GM12878 (cell line): ENCODE measurements at regions not wholly inside any gene's neighbourhood (a gene's known extent, or its start where the extent isn't known, plus 50 kb on each side); places are given as distances from the start of the nearest gene placed in this dataset.

Experiments
- ATAC-seq: fragments of 200-7000 bp; cut with Tn5 transposase; 3 replicates; pipeline ENCODE4 v1.9.1; 2020; ENCODE audit warnings: mild to moderate bottlenecking, moderate library complexity
- BruUV-seq: library from RNA; stranded (reverse); fragments of 400-500 nt; replicated peaks from 2 replicates; lab custom pipeline; 2021; lab: Mats Ljungman, UMichigan
- CTCF ChIA-PET: fragments of 300-600 bp; sonication (Branson Sonifier 250); formaldehyde crosslinking; extraction: SDS; loops from one replicate; lab custom pipeline; 2021; ENCODE audit warnings: inconsistent platforms; lab: Yijun Ruan, JAX
- POLR2A ChIA-PET: fragments of 350-600 bp; formaldehyde crosslinking; extraction: SDS; loops from one replicate; lab custom pipeline; 2021; ENCODE audit warnings: inconsistent platforms; lab: Charles Lee
- RAD21 ChIA-PET: fragments of 300-600 bp; sonication (Branson Sonifier 250); formaldehyde crosslinking; loops from one replicate; lab custom pipeline; 2023; ENCODE audit warnings: antibody characterized with exemption; ENCODE audit not compliant: unreplicated experiment; lab: Charles Lee
- SMC1A ChIA-PET: fragments of 300-600 bp; sonication (Branson Sonifier 250); formaldehyde crosslinking; loops from one replicate; lab custom pipeline; 2023; ENCODE audit not compliant: unreplicated experiment, uncharacterized antibody; lab: Charles Lee
- DNase-seq: peaks from one replicate; pipeline ENCODE4 v3.0.0-alpha.2; 2011; ENCODE audit warnings: low read depth, low spot score
- FAIRE-seq: peaks from 3 replicates; lab custom pipeline; 2011; peaks lifted over from hg19 to GRCh38; lab: Jason Lieb, UNC
- H2AFZ ChIP-seq: 2 replicates; pipeline ENCODE4 v1.6.0; 2011; ENCODE audit warnings: low read depth, low read length, control low read depth; ENCODE audit not compliant: control insufficient read depth
- H3K27ac ChIP-seq: 2 replicates; pipeline ENCODE4 v1.5.1; 2011; ENCODE audit warnings: control low read depth; ENCODE audit not compliant: control insufficient read depth, insufficient read depth
- H3K27me3 ChIP-seq, 2 experiments: replicated peaks in 1 of 2; 2 replicates each; pipeline versions ENCODE4 v1.6.0 to v1.6.1; 2011; ENCODE audit warnings: low read length in 1 of 2; ENCODE audit not compliant: control insufficient read depth in 2 of 2, insufficient read depth in 2 of 2
- H3K36me3 ChIP-seq, 2 experiments: 2 replicates each; pipeline ENCODE4 v1.5.1; 2011; ENCODE audit warnings: low read length in 1 of 2; ENCODE audit not compliant: control insufficient read depth in 2 of 2, insufficient read depth in 2 of 2
- H3K4me1 ChIP-seq: 2 replicates; pipeline ENCODE4 v1.6.1; 2011; ENCODE audit warnings: mild to moderate bottlenecking, low read length, moderate library complexity, mixed read lengths; ENCODE audit not compliant: control insufficient read depth, insufficient read depth
- H3K4me2 ChIP-seq: 2 replicates; pipeline ENCODE4 v1.6.0; 2011; ENCODE audit warnings: control low read depth; ENCODE audit not compliant: control insufficient read depth, insufficient read depth
- H3K4me3 ChIP-seq: fragments of 200-600 bp; sonication (generic); 2 replicates; pipeline ENCODE4 v1.5.1; 2016
- H3K79me2 ChIP-seq: 2 replicates; pipeline ENCODE4 v1.6.0; 2011; ENCODE audit warnings: low read length; ENCODE audit not compliant: control insufficient read depth, insufficient read depth
- H3K9ac ChIP-seq: 2 replicates; pipeline ENCODE4 v1.8.0; 2011; ENCODE audit warnings: low read length, control low read depth, mixed read lengths; ENCODE audit not compliant: control insufficient read depth, insufficient read depth
- H3K9me3 ChIP-seq: replicated peaks from 3 replicates; pipeline ENCODE4 v1.5.1; 2011; ENCODE audit warnings: mild to moderate bottlenecking, low read length; ENCODE audit not compliant: control insufficient read depth, insufficient read depth
- H4K20me1 ChIP-seq: 2 replicates; pipeline ENCODE4 v1.6.0; 2011; ENCODE audit not compliant: control insufficient read depth, insufficient read depth
- ATF3 ChIP-seq: IDR thresholded peaks from 2 replicates; pipeline ENCODE4 v1.6.1; 2011; ENCODE audit warnings: low read depth, mild to moderate bottlenecking, low read length, moderate library complexity, borderline replicate concordance; ENCODE audit errors: extremely low read depth
- CREM ChIP-seq: IDR thresholded peaks from 2 replicates; pipeline ENCODE4 v1.6.1; 2014; ENCODE audit warnings: antibody characterized with exemption, low read depth
- E2F8 ChIP-seq: fragments of 450-650 bp; IDR thresholded peaks from 2 replicates; pipeline ENCODE4 v1.6.1; 2018; ENCODE audit warnings: mild to moderate bottlenecking, low read depth, moderate library complexity; ENCODE audit not compliant: partially characterized antibody
- EED ChIP-seq: sonication (generic); IDR thresholded peaks from 2 replicates; pipeline ENCODE4 v1.6.1; 2016; ENCODE audit warnings: antibody characterized with exemption, low read depth
- EP300 ChIP-seq, 2 experiments: fragments of 150-350 bp in 1 of 2; IDR thresholded peaks; 2 replicates each; pipeline ENCODE4 v1.6.1; 2011 to 2012; ENCODE audit warnings: low read depth in 2 of 2, low read length in 2 of 2, borderline replicate concordance in 1 of 2, improper control_type of control experiment in 1 of 2, inconsistent platforms in 1 of 2; ENCODE audit not compliant: control insufficient read depth in 1 of 2
- ETV6 ChIP-seq, 2 experiments: fragments of 450-650 bp in 1 of 2; IDR thresholded peaks in 1 of 2; conservative IDR thresholded peaks in 1 of 2; 2 replicates each; pipeline ENCODE4 v1.6.1; 2014; ENCODE audit warnings: antibody characterized with exemption in 1 of 2, borderline replicate concordance in 1 of 2, low read depth in 1 of 2, mild to moderate bottlenecking in 1 of 2, moderate library complexity in 1 of 2
- FOXK2 ChIP-seq: fragments of 450-650 bp; IDR thresholded peaks from 2 replicates; pipeline ENCODE4 v1.6.1; 2017; ENCODE audit warnings: mild to moderate bottlenecking, moderate library complexity
- NRF1 ChIP-seq: conservative IDR thresholded peaks from 2 replicates; pipeline ENCODE4 v1.6.1; 2011; ENCODE audit warnings: mild to moderate bottlenecking, low read depth, low read length, improper control_type of control experiment
- PKNOX1 ChIP-seq: fragments of 450-650 bp; IDR thresholded peaks from 2 replicates; pipeline ENCODE4 v1.6.1; 2016; ENCODE audit warnings: mild to moderate bottlenecking
- POLR2A ChIP-seq: IDR thresholded peaks from 2 replicates; pipeline ENCODE4 v1.6.1; 2011; ENCODE audit warnings: low read depth, mild to moderate bottlenecking, low read length
- RBBP5 ChIP-seq: fragments of 200-600 bp; sonication (generic); conservative IDR thresholded peaks from 2 replicates; pipeline ENCODE4 v1.6.1; 2016
- RFX5 ChIP-seq: IDR thresholded peaks from 2 replicates; pipeline ENCODE4 v1.6.1; 2011; ENCODE audit warnings: low read depth, low read length, improper control_type of control experiment
- SMAD5 ChIP-seq: IDR thresholded peaks from 2 replicates; pipeline ENCODE4 v1.6.1; 2016; ENCODE audit warnings: antibody characterized with exemption, low read depth
- SPI1 ChIP-seq: IDR thresholded peaks from 2 replicates; pipeline ENCODE4 v1.6.1; 2011; ENCODE audit warnings: low read depth, mild to moderate bottlenecking, low read length, moderate library complexity, borderline replicate concordance; ENCODE audit not compliant: insufficient read depth
- SRF ChIP-seq, 2 experiments: IDR thresholded peaks; 2 replicates each; pipeline ENCODE4 v1.6.1; 2011; ENCODE audit warnings: low read depth in 2 of 2, low read length in 2 of 2, mild to moderate bottlenecking in 1 of 2, moderate library complexity in 1 of 2
- WRNIP1 ChIP-seq: IDR thresholded peaks from 2 replicates; pipeline ENCODE4 v1.6.1; 2011; ENCODE audit warnings: low read depth, low read length, improper control_type of control experiment, borderline replicate concordance
- ZNF622 ChIP-seq: fragments of 450-650 bp; IDR thresholded peaks from 2 replicates; pipeline ENCODE4 v1.6.1; 2017; ENCODE audit warnings: mild to moderate bottlenecking, inconsistent platforms
- WGBS: methylation state at CpG from one replicate; pipeline ENCODE4 v1.1.6; 2016; ENCODE audit warnings: low lambda C conversion rate; ENCODE audit not compliant: insufficient replicate concordance, insufficient coverage; ENCODE audit errors: missing lambda C conversion rate; 5-methylcytosine and 5-hydroxymethylcytosine counted together
- in situ Hi-C: fragments of 300-500 bp; cut with MboI; formaldehyde crosslinking; loops from 9 replicates; pipeline ENCODE4 v1.14.3; 2018; ENCODE audit warnings: mixed read lengths
- intact Hi-C: fragments of 100-400 bp; cut with micrococcal nuclease; formaldehyde crosslinking; loops from one replicate; pipeline ENCODE4 v1.14.2; 2022; ENCODE audit not compliant: unreplicated experiment

GRCh38 chr1:176384841-176385240, 78.1 kb upstream of the PAPPA2 start:
- ChIA-PET POLR2A (no interaction called here), RAD21 (no interaction called here), SMC1A (no interaction called here), CTCF (no interaction called here)
- Histone ChIP-seq H3K4me1 (no peaks in the 10 kb centered on the region), H3K4me2 (no peak overlapping the region), H3K79me2 (no peaks in the 10 kb centered on the region), H3K9me3 (no peaks in the 10 kb centered on the region), H3K27ac (no peak overlapping the region), H3K4me3 (no peak overlapping the region), H2AFZ (no peak overlapping the region), H3K9ac (no peak overlapping the region), H3K36me3 (no peaks in the 10 kb centered on the region), H3K27me3 (no peaks in the 10 kb centered on the region), H4K20me1 (no peaks in the 10 kb centered on the region)
- TF ChIP-seq ATF3 (no peak), SMAD5 (no peak), FOXK2 (no peak), ZNF622 (no peak), ETV6 (conservative IDR thresholded peaks at IDR 0.05 in 1 of 2, IDR thresholded peaks at IDR 0.05 in 1 of 2; ENCODE audit: borderline replicate concordance in 1 of 2, low read depth in 1 of 2) (no peak), SPI1 (no peak)
- DNase-seq = no peak
- in situ Hi-C loops = no loop called here
- no peak for ATAC-seq
- FAIRE-seq = no peak
- BruUV-seq = no TSS peak
- intact Hi-C loops = no loop called here

GRCh38 chr1:176382163-176382562, 80.8 kb upstream of the PAPPA2 start:
- no peaks in the 10 kb centered on the region for H3K36me3 ChIP-seq
- CTCF ChIA-PET = no interaction called here
- TF ChIP-seq RFX5 = no peak
- no peak for TF ChIP-seq RBBP5
- TF ChIP-seq WRNIP1 = no peak
- TF ChIP-seq NRF1 = no peak
- TF ChIP-seq PKNOX1 = no peak
- TF ChIP-seq SRF (IDR thresholded peaks at IDR 0.05; ENCODE audit: low read depth in 2 of 2, low read length in 2 of 2) = no peak
- no peak for TF ChIP-seq EP300 (IDR thresholded peaks at IDR 0.05; ENCODE audit: borderline replicate concordance in 1 of 2, control insufficient read depth in 1 of 2, low read depth in 2 of 2, low read length in 2 of 2)
- TF ChIP-seq POLR2A = no peak
- TF ChIP-seq EED = no peak
- TF ChIP-seq E2F8 = no peak
- no peak for TF ChIP-seq CREM

More at GRCh38 chr1:176382163-176382562, 80.8 kb upstream of the PAPPA2 start:
- POLR2A ChIA-PET = no interaction called here
- H3K4me1 ChIP-seq = no peaks in the 10 kb centered on the region
- RAD21 ChIA-PET = no interaction called here
- H3K4me3 ChIP-seq = no peak overlapping the region
- no peak overlapping the region for H2AFZ ChIP-seq
- in situ Hi-C loops = no loop called here
- no peak overlapping the region for H3K4me2 ChIP-seq
- H3K9ac ChIP-seq = no peak overlapping the region
- no peaks in the 10 kb centered on the region for H3K27me3 ChIP-seq
- H3K27ac ChIP-seq = no peak overlapping the region
- 42% methylated on average over 1 of the region's 1 CpG for WGBS
- intact Hi-C loops = no loop called here
- no peaks in the 10 kb centered on the region for H3K79me2 ChIP-seq
- no peak for DNase-seq
- no TSS peak for BruUV-seq
- no peak for FAIRE-seq
- H4K20me1 ChIP-seq = no peaks in the 10 kb centered on the region
- H3K9me3 ChIP-seq = no peaks in the 10 kb centered on the region
- no peak for ATAC-seq
- SMC1A ChIA-PET = no interaction called here
